ENCODE measurements at regions not wholly inside any gene's neighbourhood (a gene's known extent, or its start where the extent isn't known, plus 50 kb on each side); places are given as distances from the start of the nearest gene placed in this dataset.

DNA sequence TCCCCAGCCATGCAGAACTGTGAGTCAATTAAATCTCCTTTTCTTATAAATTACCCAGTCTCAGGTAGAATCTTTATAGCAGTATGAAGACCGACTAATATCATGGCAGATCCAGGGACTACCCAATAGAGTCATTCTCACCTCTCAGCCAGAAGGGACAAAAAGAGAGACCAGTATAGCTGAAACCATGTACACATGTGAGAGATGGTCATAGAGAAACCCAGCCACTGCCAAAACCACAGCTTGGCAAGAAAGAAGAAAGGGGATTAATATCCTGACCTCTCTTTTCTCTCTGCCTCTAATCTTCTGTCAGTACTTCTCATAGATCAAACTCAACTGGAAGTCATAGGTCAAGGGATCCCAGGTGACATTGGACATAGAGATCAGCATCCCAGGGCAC lies 109.8 kb downstream of the CCDC34 start:
- TF ChIP-seq, protein P1, sequence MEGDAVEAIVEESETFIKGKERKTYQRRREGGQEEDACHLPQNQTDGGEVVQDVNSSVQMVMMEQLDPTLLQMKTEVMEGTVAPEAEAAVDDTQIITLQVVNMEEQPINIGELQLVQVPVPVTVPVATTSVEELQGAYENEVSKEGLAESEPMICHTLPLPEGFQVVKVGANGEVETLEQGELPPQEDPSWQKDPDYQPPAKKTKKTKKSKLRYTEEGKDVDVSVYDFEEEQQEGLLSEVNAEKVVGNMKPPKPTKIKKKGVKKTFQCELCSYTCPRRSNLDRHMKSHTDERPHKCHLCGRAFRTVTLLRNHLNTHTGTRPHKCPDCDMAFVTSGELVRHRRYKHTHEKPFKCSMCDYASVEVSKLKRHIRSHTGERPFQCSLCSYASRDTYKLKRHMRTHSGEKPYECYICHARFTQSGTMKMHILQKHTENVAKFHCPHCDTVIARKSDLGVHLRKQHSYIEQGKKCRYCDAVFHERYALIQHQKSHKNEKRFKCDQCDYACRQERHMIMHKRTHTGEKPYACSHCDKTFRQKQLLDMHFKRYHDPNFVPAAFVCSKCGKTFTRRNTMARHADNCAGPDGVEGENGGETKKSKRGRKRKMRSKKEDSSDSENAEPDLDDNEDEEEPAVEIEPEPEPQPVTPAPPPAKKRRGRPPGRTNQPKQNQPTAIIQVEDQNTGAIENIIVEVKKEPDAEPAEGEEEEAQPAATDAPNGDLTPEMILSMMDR (conservative IDR thresholded peaks at IDR 0.05; ENCODE audit: low read depth, low read length): no peak
- no peak for TF ChIP-seq RAD21 (IDR thresholded peaks at IDR 0.05; ENCODE audit: low read length)
- TF ChIP-seq MAFK (IDR thresholded peaks at IDR 0.05; ENCODE audit: low read depth, low read length): no peak
- TF ChIP-seq POLR2A (IDR thresholded peaks at IDR 0.05; ENCODE audit: low read depth, low read length): no peak
